ENCODE measurements at regions not wholly inside any gene's neighbourhood (a gene's known extent, or its start where the extent isn't known, plus 50 kb on each side); places are given as distances from the start of the nearest gene placed in this dataset.

DNA sequence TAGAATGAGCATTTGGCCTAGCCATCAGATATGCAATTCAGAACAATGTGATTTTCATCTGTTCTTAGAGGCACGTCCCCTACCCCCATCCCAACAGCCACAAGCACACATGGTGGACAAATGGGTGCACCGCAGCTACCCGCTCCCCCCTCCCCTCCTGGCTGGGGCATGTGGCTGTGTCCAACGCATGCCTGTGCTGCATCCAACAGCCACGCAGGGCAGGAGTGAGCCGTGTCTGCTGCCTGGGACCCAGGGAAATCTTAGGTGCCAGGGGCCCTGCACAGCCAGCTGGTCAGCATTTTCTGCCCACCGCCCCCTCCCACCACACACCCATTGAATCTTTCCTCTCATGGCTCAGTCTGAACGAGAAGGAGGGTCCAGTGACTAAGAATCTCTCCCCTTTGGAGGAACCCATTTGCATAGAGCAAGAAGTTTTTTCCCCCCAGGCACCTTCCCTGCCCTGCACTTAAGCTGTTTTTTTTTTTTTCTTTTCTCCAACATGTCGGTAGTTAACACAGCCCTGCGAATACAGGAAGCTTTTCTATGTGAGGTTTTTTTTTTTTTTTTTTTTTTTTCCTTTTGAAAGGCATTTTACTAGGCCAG, 138.9 kb downstream of the WDR11 start:
- TF ChIP-seq, protein P1, sequence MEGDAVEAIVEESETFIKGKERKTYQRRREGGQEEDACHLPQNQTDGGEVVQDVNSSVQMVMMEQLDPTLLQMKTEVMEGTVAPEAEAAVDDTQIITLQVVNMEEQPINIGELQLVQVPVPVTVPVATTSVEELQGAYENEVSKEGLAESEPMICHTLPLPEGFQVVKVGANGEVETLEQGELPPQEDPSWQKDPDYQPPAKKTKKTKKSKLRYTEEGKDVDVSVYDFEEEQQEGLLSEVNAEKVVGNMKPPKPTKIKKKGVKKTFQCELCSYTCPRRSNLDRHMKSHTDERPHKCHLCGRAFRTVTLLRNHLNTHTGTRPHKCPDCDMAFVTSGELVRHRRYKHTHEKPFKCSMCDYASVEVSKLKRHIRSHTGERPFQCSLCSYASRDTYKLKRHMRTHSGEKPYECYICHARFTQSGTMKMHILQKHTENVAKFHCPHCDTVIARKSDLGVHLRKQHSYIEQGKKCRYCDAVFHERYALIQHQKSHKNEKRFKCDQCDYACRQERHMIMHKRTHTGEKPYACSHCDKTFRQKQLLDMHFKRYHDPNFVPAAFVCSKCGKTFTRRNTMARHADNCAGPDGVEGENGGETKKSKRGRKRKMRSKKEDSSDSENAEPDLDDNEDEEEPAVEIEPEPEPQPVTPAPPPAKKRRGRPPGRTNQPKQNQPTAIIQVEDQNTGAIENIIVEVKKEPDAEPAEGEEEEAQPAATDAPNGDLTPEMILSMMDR (IDR thresholded peaks at IDR 0.05; ENCODE audit: insufficient read depth, low read depth, low read length), result no peak
- TF ChIP-seq EZH2 (IDR thresholded peaks at IDR 0.05; ENCODE audit: insufficient read depth, low read length), result no peak

Measured in astrocyte (in vitro differentiated cells and primary cell).